ENCODE measurements at regions not wholly inside any gene's neighbourhood (a gene's known extent, or its start where the extent isn't known, plus 50 kb on each side); places are given as distances from the start of the nearest gene placed in this dataset.

GRCh38 chr2:14297340-14297739 lies 335.2 kb upstream of the LRATD1 start:
- Histone ChIP-seq H3K56ac (ENCODE audit: insufficient read length, low read depth, low read length) (no peak overlapping the region), H3K4me1 (ENCODE audit: insufficient read depth, low read length) (no peaks in the 10 kb centered on the region; the same call in 1 of the 2 replicates), H3K14ac (ENCODE audit: insufficient read depth, low read length) (no peak overlapping the region), H3K23ac (ENCODE audit: insufficient read length, low read depth, low read length) (no peak overlapping the region), H2BK12ac (ENCODE audit: insufficient read length, low read depth, low read length) (no peak overlapping the region), H3K23me2 (ENCODE audit: insufficient read length, low read depth, low read length, poor library complexity, severe bottlenecking) (no peaks in the 10 kb centered on the region), H3K9ac (ENCODE audit: extremely low read depth, insufficient read length, low read length) (no peak overlapping the region), H3K79me1 (ENCODE audit: insufficient read depth, low read depth, low read length, poor library complexity, severe bottlenecking) (no peaks in the 10 kb centered on the region), H4K5ac (ENCODE audit: insufficient read length, low read depth, low read length) (no peak overlapping the region), H3T11ph (ENCODE audit: low read length) (no peak overlapping the region), H4K8ac (replicated peaks; ENCODE audit: insufficient read length, low read depth, low read length) (no peak overlapping the region), H3K79me2 (ENCODE audit: insufficient read depth, low read length) (no peaks in the 10 kb centered on the region), H3K4ac (ENCODE audit: low read depth, low read length) (no peak overlapping the region), H2BK120ac (ENCODE audit: low read depth, low read length, poor library complexity, severe bottlenecking) (no peak overlapping the region), H2BK20ac (ENCODE audit: low read depth, low read length, poor library complexity, severe bottlenecking) (no peak overlapping the region), H3K4me2 (ENCODE audit: insufficient read depth, insufficient read length, low read length) (no peak overlapping the region), H2AFZ (ENCODE audit: low read length) (no peak overlapping the region), H3K9me3 (ENCODE audit: control insufficient read depth, low read depth, low read length) (no peaks in the 10 kb centered on the region), H2AK5ac (ENCODE audit: insufficient read length, low read length) (no peak overlapping the region), H4K91ac (ENCODE audit: insufficient read length, low read depth, low read length) (no peak overlapping the region), H2BK15ac (ENCODE audit: low read depth, low read length) (no peak overlapping the region), H4K20me1 (ENCODE audit: control insufficient read depth, insufficient read depth, insufficient read length) (no peaks in the 10 kb centered on the region), H3K27ac (ENCODE audit: insufficient read length, low read depth, low read length) (no peak overlapping the region), H3K18ac (ENCODE audit: insufficient read length, low read depth, low read length) (no peak overlapping the region), H2BK5ac (ENCODE audit: insufficient read length, low read length) (no peak overlapping the region), H3K27me3 (ENCODE audit: insufficient read depth, low read length) (no peaks in the 10 kb centered on the region)
- Mint-ChIP-seq H3K36me3 (ENCODE audit: insufficient read depth in 1 of 3, low read depth in 3 of 3) (no peaks in the 10 kb centered on the region), H3K27ac (no peak overlapping the region), H3K9me3 (no peaks in the 10 kb centered on the region), H3K27me3 (ENCODE audit: low read depth) (no peaks in the 10 kb centered on the region; the same call in 1 of the 2 replicates), H3K4me1 (peaks cover 4 to 7% of the 10 kb centered on the region in 2 experiments; a peak in 3 of 4 replicates), H3K4me3 (no peak overlapping the region)
- no CpG with 5 or more reads among the region's 2 CpGs for WGBS (ENCODE audit: extremely low coverage, insufficient read length, low lambda C conversion rate)
- DNase-seq: no peak
- no peak for TF ChIP-seq CTCF (conservative IDR thresholded peaks at IDR 0.05)
